ENCODE measurements at regions not wholly inside any gene's neighbourhood (a gene's known extent, or its start where the extent isn't known, plus 50 kb on each side); places are given as distances from the start of the nearest gene placed in this dataset.
A peak's percentile ranks its signal among the peaks of the same experiment; 100 is the strongest.

GRCh38 chr7:145644426-145645134 is 472.0 kb upstream of the CNTNAP2 start:
- peak; percentile 3 for DNase-seq (ENCODE audit: low spot score)

- no peak for DNase-seq (ENCODE audit: low spot score)
These were observed 472.6 kb upstream of the CNTNAP2 start for GRCh38 chr7:145643981-145644380.

DNA sequence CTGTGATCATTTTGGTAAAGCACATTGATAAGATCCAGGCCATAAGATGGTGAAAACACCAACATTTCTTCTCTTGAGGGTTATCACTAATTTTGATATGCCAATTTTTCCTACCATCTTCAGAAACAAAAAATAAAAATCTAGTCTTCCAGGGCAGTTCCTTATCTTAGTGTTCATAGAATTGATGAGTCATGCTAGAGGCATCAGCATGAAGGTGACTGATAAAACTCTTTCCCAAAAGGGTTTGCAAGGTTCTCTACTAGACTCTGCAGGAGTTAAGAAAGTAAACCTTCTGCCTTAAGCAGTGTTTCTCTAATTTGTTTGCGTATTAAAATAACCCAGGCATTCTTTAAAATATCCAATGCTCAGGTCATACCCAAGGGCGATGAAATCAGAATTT is 483.1 kb upstream of the CNTNAP2 start:
- no peak for DNase-seq (ENCODE audit: low spot score)

- DNase-seq (ENCODE audit: low spot score) = no peak
These were observed 492.0 kb upstream of the CNTNAP2 start for GRCh38 chr7:145624618-145625017.

DNA sequence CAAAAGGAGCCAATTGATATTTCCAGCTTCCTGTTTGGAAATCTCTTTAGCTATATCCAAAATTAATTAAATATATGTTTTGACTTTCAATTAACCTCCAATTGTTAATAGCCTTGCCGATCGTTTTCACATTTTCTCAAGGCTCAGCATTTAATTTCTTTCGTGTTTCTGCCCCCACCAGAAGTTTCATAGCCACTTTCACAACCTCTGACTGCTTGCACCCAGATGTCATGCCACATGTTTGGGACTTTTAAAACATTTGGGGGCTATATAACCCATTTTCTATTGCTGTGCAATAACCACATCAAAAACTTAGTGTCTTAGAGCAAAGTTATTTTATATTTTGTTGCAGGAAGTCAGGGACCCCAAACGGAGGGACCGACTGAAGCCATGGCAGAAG is 510.6 kb upstream of the CNTNAP2 start:
- DNase-seq (ENCODE audit: low spot score) = no peak

- no peak for DNase-seq (ENCODE audit: low spot score)
These were observed 517.2 kb upstream of the CNTNAP2 start for GRCh38 chr7:145599376-145599775.

GRCh38 chr7:145584401-145584800 is 532.2 kb upstream of the CNTNAP2 start:
- no peak for DNase-seq (ENCODE audit: low spot score)

GRCh38 chr7:145582742-145583303 is 533.8 kb upstream of the CNTNAP2 start:
- DNase-seq (ENCODE audit: low spot score) = no peak

GRCh38 chr7:145557805-145558204 is 558.8 kb upstream of the CNTNAP2 start:
- no peak for DNase-seq (ENCODE audit: low spot score)

- DNase-seq (ENCODE audit: low spot score) = no peak
These were observed 573.4 kb upstream of the CNTNAP2 start for GRCh38 chr7:145543242-145543641.

GRCh38 chr7:145539910-145540309 is 576.7 kb upstream of the CNTNAP2 start:
- DNase-seq (ENCODE audit: low spot score) = no peak

DNA sequence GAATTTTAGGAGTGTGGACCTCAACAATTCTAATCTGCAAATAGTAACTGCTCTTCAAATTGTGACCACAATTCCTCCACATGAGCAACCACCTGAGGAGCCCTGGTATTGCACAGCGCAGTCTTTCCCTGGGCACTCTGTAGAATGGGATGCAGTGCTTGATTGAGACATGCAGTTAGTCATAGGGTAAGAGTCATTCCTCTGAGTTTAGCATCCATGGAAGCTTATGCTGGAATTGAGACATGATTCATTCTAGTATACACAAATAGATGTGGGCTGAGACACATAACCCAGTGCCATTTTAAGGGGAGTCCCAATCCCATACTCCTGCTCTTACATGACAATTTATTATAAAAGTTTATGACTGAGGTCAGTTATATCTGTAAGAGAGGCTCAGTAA is 582.3 kb upstream of the CNTNAP2 start:
- DNase-seq (ENCODE audit: low spot score) = no peak

DNA sequence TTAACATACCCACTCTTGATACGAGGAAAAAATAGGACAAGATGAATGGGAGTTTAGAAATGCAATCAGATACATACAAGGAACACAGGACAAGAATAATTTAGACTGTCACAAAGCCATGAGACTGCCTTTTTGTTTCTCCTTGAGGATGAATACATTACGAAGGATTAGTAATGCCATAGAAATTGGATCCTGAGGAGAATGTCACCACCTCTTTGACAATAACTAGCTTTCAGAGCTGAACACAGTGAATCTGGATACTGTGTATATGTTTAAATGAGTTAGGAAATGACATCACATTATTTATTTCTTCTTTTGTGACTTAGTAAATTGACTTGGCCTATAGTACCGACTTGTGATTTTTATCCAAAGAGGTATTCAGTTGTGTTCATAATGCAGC is 596.3 kb upstream of the CNTNAP2 start:
- DNase-seq (ENCODE audit: low spot score) = no peak

GRCh38 chr7:145511004-145511403 is 605.6 kb upstream of the CNTNAP2 start:
- no peak for DNase-seq (ENCODE audit: low spot score)

- DNase-seq (ENCODE audit: low spot score) = no peak
These were observed 618.6 kb upstream of the CNTNAP2 start for GRCh38 chr7:145497911-145498525.

DNA sequence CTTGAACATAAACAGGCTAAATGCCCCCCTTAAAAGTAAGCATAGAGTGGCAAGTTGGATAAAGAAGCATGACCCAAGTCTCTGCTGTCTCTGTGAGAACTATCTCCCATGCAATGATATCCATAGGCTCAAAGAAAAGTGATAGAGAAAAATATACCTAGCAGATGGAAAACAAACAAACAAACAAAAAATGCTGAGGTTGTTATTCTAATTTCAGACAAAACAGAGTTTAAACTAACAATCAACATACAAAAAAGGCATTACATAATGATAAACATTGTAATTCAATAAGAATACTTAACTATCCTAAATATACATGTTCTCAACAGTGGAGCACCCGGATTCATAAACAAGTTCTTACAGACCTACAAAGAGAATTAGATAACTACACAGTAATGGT is 626.2 kb upstream of the CNTNAP2 start:
- DNase-seq (ENCODE audit: low spot score) = no peak

DNA sequence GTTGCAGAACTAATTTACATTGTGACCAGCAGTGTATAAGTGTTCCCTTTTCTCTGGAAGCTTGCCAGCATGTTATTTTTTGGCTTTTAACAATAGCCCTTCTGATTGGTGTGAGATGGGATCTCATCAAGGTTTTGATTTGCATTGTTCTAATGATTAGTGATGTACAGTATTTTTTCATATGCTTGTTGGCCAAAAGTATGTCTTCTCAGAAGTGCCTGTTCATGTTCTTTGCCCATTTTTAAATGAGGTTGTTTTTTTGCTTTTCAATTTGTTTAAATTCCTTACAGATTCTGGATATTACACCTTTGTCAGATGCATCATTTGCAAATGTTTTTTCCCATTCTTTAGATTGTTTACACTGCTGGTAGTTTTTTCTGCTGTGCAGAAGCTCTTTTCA is 627.0 kb upstream of the CNTNAP2 start:
- no peak for DNase-seq (ENCODE audit: low spot score)

DNA sequence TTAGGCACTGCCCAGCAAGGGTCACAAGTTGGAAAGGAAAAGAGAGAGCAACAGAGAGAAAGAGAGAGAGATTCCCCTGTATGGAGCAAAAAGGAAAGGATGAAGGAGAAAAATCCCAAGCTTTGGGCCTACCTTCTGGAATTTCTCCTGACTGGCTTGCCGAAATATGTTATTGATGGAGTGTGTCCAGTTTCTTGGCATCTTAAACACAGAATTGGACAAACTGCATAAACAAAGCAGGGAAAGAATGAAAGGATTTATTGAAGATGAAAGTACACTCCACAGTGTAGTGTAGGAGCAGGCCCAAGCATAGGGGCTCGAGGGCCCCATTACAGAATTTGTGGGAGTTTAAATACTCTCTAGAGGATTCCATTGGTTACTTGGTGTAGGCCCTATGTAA is 627.8 kb upstream of the CNTNAP2 start:
- DNase-seq (ENCODE audit: low spot score) = no peak

DNA sequence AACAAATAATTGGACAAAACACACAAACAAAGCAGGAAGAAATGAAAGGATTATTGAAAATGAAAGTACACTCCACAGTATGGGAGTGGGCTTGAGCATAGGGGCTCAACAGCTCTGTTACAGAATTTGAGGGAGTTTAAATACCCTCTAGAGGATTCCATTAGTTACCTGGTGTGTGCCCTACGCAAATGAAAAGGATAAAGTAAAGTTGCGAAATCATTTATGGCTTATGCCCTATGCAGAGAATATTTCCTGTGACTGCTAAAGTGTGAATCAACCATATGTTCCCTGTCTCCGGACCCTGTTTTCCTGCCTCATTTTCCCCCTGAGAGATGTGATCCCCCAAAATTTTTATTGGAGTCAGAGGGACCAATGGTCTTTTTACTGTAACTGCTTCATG is 634.6 kb upstream of the CNTNAP2 start:
- no peak for DNase-seq (ENCODE audit: low spot score)

GRCh38 chr7:145478541-145478940 is 638.1 kb upstream of the CNTNAP2 start:
- no peak for DNase-seq (ENCODE audit: low spot score)

- DNase-seq (ENCODE audit: low spot score) = no peak
These were observed 638.3 kb upstream of the TPK1 start for GRCh38 chr7:145474009-145474686.

GRCh38 chr7:145471883-145472282 is 636.0 kb upstream of the TPK1 start:
- no peak for DNase-seq (ENCODE audit: low spot score)

DNA sequence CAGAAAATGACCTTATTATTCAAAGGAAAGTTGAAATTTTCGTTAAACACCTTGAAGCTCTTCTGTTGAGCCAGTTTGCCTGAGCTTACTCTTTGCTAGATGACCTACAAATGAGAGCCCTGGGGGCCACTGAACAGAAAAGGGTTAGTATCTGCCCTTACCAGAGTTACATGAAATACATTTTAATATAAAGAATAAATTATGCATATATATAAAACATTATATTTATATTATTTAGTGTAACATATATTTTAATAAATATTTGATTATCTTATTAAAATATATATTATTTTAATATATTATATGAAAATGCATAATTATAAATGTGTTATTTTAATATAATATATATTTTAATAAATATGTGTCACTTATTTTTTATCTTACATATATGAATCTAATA is 628.4 kb upstream of the TPK1 start:
- no peak for DNase-seq (ENCODE audit: low spot score)

Measured in AG20443 (cell line).